ENCODE measurements at regions not wholly inside any gene's neighbourhood (a gene's known extent, or its start where the extent isn't known, plus 50 kb on each side); places are given as distances from the start of the nearest gene placed in this dataset.
"Not testable (repeated sequence)": the region's sequence is repeated elsewhere in the genome, so short reads cannot be mapped to it uniquely, and the experiment has no call there.

GRCh38 chrX:45445745-45446412 lies 245.2 kb upstream of the DIPK2B start:
- DNase-seq: no peak

- no peak for DNase-seq
Measured at GRCh38 chrX:45437186-45437585, 236.5 kb upstream of the DIPK2B start.

DNA sequence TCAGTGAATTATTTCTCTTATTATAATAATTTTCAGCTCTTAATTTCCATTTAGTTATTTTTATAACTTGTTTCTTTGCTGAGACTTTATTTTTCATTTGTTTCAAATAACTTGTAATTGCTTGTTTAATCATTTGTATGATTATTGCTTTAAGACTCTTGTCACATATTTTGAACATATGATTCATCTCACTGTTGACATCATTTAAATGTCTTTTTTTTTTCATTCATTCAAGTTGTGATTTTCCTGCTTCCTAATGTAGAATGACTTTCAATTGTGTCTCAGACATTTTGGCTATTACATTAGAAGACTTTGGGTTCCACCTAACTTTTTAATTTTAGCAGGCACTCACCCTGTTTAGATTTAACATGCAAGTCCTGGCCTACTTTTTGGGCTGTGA lies 234.8 kb upstream of the DIPK2B start:
- no peak for DNase-seq

DNA sequence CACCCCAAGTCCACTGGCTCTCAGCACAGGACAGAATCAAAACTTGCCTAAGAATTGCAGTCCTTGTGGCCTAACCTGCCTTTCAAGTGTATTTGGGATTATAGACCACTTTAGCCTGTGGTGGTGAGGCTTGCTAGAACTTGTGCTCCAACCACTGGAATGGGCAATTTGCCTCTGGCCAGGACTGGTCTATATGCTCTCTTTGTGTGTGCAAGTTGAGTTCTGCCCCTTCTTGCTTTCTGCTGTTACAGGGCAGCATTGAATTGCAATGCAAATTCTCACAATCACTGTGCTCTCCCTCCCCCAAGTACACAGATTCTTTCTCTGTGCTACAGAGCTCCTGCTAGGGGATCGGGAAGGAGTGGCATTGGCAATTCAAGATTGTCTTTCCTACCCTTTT lies 233.6 kb upstream of the DIPK2B start:
- no peak for DNase-seq

DNA sequence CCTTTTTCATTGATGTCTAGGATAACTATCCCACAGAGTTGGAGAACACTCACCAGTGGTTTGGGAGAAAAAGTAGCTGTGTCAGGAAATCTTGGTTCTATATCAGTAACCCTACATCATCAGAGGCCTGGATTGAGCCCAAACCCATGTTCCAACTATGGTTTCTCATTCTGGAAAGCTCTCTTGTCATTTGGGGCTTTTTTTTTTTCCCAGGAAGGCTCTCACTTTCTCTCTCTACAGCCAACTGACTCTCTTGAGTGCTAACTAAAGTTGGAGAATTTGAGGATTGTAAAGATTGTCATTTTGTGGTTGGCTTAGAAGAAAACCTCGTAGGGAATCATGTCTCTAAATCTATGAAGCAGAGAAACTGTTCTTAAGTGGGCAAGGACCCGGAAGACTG lies 228.2 kb upstream of the DIPK2B start:
- no peak for DNase-seq

GRCh38 chrX:45424326-45424725 lies 223.7 kb upstream of the DIPK2B start:
- no peak for DNase-seq

- DNase-seq: no peak
Measured at GRCh38 chrX:45422216-45422925, 221.7 kb upstream of the DIPK2B start.

DNA sequence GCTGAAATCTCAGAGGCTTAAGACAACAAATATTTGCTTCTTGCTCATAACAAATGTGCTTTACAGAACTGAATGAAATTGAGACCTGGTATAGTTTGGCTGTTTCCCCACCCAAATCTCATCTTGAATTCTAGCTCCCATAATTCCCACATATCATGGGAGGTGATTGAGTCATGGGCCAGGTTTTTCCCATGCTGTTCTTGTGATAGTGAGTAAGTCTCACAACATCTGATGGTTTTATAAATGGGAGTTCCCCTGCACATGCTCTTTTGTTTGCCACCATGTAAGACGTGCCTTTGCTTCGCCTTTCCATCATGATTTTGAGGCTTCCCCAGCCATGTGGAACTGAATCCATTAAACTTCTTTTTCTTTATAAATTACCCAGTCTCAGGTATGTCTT lies 221.1 kb upstream of the DIPK2B start:
- no peak for DNase-seq

DNA sequence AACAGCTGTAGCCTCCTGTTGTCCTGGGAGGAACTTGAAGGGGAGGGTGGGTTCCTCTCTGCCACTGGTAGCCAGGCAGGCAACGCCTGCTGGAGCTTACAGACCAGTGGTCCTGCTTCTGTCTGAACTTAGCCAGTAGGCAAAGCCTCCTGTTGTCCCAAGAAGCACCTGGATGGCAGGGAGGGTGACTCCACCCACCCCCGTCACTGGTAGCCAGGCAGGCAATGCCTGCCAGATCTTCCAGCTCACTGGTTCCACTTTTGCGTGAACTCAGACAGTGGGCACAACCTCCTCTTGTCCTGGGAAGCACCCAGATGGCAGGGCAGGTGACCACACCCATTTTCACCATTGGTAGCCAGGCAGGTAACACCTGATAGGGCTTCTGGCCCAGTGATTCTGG lies 203.5 kb upstream of the DIPK2B start:
- no peak for DNase-seq

- no peak for DNase-seq
Measured at GRCh38 chrX:45401923-45402322, 201.2 kb upstream of the DIPK2B start.

GRCh38 chrX:45400951-45401725 lies 200.5 kb upstream of the DIPK2B start:
- DNase-seq: not testable (repeated sequence)

GRCh38 chrX:45400027-45400779 lies 199.5 kb upstream of the DIPK2B start:
- no peak for DNase-seq

DNA sequence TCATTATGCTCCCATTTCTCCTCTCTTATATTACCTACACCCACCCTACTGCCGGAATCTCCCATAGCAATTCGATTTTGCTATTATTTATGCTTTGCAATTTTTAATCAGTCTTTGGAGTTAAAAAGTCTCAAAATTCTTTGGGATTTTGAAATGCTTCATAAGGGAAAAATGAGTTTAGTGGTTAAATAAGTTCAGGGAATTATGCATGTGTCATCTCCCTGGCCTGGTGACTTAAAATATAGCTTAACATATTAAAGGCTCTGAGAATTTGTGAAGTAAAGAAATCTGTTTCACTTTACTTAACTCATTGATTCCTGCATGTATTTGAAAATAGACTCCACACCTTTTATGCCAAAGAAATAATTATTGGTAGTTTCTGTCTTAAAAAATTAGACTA lies 185.1 kb upstream of the DIPK2B start:
- DNase-seq: no peak

- DNase-seq: no peak
Measured at GRCh38 chrX:45381841-45382240, 181.2 kb upstream of the DIPK2B start.

GRCh38 chrX:45381366-45381765 lies 180.7 kb upstream of the DIPK2B start:
- DNase-seq: no peak

DNA sequence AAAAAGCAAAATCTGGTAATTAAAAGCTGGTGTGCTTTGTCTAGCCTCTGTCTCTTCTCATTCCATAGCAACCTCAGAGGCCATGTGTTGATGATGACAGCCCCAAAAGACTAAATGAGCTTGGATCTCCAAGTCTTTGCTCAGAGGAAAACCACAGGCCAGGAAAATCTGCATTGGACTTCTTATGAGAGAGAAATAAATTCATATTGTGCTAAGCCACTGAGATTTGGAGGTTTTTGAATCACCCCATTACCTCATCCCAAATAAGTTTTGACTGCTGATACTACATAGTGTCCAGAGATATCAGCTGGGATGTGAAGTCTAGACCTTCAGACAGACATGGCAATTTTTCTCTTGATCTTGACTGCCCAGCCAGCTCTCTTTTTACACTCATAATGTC lies 178.6 kb upstream of the DIPK2B start:
- no peak for DNase-seq

DNA sequence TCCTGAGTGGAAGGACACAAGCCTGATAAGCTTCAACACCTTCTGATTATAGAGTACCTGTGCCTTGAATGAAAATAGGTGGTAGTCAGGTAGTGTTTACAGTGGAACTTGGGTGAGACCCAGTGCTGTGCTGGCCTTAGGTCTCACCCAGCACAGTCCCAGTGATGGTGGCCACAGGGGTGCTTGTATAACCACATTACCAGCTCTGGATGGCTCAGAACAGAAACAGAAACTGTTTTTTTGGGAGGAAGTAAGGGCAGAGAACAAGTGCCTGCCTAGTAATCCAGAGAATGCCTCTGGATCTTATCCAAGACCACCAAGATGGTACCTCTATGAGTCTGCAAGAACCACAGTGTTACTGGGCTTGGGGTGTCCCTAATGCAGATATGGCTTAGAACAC lies 171.5 kb upstream of the DIPK2B start:
- no peak for DNase-seq

DNA sequence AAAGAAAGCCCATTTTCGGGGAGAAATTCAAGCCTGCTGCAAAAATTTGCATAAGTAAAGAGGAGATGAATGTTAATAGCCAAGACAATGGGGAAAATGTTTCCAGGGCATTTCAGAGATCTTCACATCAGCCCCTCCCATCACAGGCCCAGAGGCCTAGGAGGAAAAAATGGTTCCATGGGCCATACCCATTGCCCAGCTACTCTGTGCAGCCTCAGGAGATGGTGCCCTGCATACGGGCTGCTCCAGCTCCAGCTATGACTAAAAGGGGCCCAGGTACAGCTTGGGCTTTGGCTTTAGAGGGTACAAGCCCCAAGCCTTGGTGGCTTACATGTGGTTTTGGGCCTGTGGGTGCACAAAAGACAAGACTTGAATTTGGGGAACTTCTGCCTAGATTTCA lies 168.0 kb upstream of the DIPK2B start:
- no peak for DNase-seq

- no peak for DNase-seq
Measured at GRCh38 chrX:45363596-45363995, 162.9 kb upstream of the DIPK2B start.

- DNase-seq: no peak
Measured at GRCh38 chrX:45360571-45360970, 159.9 kb upstream of the DIPK2B start.

DNA sequence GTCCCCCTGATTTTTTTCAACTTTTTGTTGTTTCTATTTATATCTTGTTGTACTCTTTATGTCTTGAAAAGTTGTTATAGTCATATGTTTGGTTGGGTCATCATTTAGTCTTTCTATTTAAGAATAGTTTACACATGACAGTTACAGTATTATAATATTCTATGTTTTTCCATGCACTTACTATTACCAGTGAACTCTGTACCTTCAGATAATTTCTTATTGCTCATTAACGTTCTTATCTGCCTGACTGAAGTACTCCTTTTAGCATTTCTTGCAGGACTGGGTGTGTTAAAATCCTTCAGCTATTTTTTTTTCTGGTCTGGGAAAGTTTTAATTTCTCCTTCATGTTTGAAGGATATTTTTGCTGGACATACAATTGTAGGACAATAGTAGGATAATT lies 157.7 kb upstream of the DIPK2B start:
- no peak for DNase-seq

GRCh38 chrX:45353456-45353855 lies 152.8 kb upstream of the DIPK2B start:
- peak in 1 of 2 experiments; percentile 44 for DNase-seq

GRCh38 chrX:45352611-45353010 lies 151.9 kb upstream of the DIPK2B start:
- no peak for DNase-seq
